ENCODE measurements at regions not wholly inside any gene's neighbourhood (a gene's known extent, or its start where the extent isn't known, plus 50 kb on each side); places are given as distances from the start of the nearest gene placed in this dataset.
A peak's percentile ranks its signal among the peaks of the same experiment; 100 is the strongest.
"Not testable (repeated sequence)": the region's sequence is repeated elsewhere in the genome, so short reads cannot be mapped to it uniquely, and the experiment has no call there.

DNA sequence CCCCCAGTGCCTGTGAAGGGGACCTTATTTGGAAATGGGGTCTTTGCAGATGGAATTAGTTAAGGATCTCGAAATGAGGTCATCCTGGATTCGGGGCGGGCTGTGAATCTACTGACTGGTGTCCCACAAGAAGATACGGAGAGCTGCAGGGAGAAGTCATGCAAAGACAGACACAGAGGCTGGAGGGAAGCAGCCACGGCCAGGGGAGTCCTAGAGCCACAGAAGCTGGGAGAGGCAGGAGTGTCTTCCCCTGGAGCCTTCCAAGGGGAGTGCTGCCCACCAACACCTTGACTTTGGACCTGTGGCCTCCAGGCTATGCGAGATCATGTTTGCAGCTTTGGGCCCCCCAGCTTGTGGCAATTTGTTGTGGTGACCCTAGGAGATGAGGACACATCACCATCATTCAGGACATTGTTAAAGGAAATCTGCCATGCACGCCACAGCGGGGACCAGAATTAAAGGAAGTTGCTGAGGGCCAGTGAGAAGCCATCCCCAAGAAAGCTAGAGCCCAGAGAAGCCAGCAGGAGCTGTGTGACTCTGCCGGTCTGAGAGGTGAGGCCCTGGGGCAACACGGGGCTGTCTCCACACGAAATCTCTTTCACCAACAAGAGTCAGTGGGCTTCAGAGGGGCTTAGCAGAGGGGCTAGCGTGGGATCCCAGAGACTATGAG is 434.7 kb downstream of the BRD1 start:
- Mint-ChIP-seq H3K4me1 (ENCODE audit: low read depth) (peaks cover 4% of the 10 kb centered on the region), H3K9me3 (peaks cover 5 to 10% of the 10 kb centered on the region in 2 donors), H3K27ac (no peak overlapping the region), H3K36me3 (ENCODE audit: insufficient read depth in 2 of 2) (peaks cover 5 to 14% of the 10 kb centered on the region in 2 donors), H3K27me3 (ENCODE audit: low read depth) (peaks cover 16% of the 10 kb centered on the region), H3K4me3 (no peak overlapping the region)
- DNase-seq (no peak), ATAC-seq (replicated peaks in 1 of 2) (no peak)

GRCh38 chr22:49392247-49392646 is 435.4 kb downstream of the BRD1 start:
- Mint-ChIP-seq H3K9me3 (peaks cover 5 to 10% of the 10 kb centered on the region in 2 donors), H3K36me3 (ENCODE audit: insufficient read depth in 2 of 2) (peaks cover 5 to 14% of the 10 kb centered on the region in 2 donors), H3K27ac (no peak overlapping the region), H3K27me3 (ENCODE audit: low read depth) (peaks cover 16% of the 10 kb centered on the region), H3K4me1 (ENCODE audit: low read depth) (peaks cover 4% of the 10 kb centered on the region), H3K4me3 (no peak overlapping the region)
- ATAC-seq (replicated peaks in 1 of 2): no peak
- no peak for DNase-seq

DNA sequence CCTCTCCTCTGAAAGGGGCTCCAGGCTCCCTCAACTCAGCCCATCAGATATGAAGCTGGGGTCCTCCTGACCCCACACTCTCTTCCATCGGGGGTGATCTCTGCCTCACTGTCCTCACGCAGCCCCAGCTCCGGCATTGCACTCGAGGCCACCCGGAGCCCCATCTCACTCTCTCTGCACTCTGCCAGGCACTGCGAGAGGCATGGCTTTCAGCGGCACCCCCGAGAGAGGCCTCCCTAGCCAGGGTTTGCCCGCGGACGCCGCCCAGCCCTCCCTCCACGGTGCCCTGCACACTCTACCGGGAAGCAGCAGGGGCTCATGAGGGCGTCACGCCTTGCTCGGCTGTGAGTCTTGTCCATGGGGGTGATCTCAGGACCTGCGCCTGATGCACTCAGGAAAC is 436.2 kb downstream of the BRD1 start:
- Mint-ChIP-seq H3K27me3 (ENCODE audit: low read depth) (peaks cover 16% of the 10 kb centered on the region), H3K36me3 (ENCODE audit: insufficient read depth in 2 of 2) (peaks cover 5 to 14% of the 10 kb centered on the region in 2 donors), H3K27ac (no peak overlapping the region), H3K4me1 (ENCODE audit: low read depth) (peaks cover 4% of the 10 kb centered on the region), H3K4me3 (no peak overlapping the region), H3K9me3 (peaks cover 5 to 10% of the 10 kb centered on the region in 2 donors)
- ATAC-seq (replicated peaks in 1 of 2): no peak
- no peak for DNase-seq

DNA sequence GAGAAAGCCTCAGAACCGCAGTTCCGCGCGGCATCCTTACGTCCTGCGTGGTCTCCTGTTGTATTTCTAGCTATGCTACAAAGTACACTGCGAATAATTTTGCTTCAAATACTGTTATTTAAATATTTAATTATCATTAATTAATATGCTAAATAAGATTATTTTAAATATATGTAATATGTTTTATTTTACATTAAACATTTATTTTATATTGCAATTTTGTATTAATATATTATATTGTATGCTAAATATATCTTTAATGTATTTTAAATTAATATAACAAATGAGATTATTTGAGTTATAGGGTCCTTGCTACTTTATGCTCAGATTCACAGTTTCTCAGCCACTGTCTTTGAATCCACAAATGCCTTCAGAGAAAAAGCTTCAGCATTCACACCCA is 436.7 kb downstream of the BRD1 start:
- Mint-ChIP-seq H3K36me3 (ENCODE audit: insufficient read depth in 2 of 2) (peaks cover 5 to 14% of the 10 kb centered on the region in 2 donors), H3K27me3 (ENCODE audit: low read depth) (peaks cover 16% of the 10 kb centered on the region), H3K27ac (no peak overlapping the region), H3K4me1 (ENCODE audit: low read depth) (peaks cover 4% of the 10 kb centered on the region), H3K9me3 (peaks cover 5 to 10% of the 10 kb centered on the region in 2 donors), H3K4me3 (no peak overlapping the region)
- ATAC-seq (replicated peaks in 1 of 2) (no peak), DNase-seq (no peak)

GRCh38 chr22:49383909-49384308 is 443.8 kb downstream of the BRD1 start:
- not testable (repeated sequence) for ATAC-seq (replicated peaks in 1 of 2); H3K36me3 Mint-ChIP-seq (ENCODE audit: insufficient read depth in 2 of 2); DNase-seq; H3K9me3 Mint-ChIP-seq; H3K4me3 Mint-ChIP-seq; H3K4me1 Mint-ChIP-seq (ENCODE audit: low read depth)
- Mint-ChIP-seq H3K27ac (peak overlapping the region; percentile 16), H3K27me3 (ENCODE audit: low read depth) (peaks cover 25% of the 10 kb centered on the region)

DNA sequence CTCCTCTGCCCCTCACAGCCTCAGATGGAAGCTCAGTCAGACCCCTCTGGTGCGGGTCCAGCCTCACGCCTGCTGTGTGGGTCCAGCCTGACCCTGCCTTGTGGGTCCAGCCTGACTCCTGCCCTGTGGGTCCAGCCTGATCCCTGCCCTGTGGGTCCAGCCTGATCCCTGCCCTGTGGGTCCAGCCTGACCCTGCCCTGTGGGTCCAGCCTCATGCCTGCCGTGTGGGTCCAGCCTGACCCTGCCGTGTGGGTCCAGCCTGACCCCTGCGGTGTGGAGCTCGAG is 445.3 kb downstream of the BRD1 start:
- peaks cover 2 to 3% of the 10 kb centered on the region in 2 donors for H3K9me3 Mint-ChIP-seq
- peaks cover 37% of the 10 kb centered on the region for H3K27me3 Mint-ChIP-seq (ENCODE audit: low read depth)
- no peaks in the 10 kb centered on the region for H3K4me1 Mint-ChIP-seq (ENCODE audit: low read depth)
- H3K27ac Mint-ChIP-seq: no peak overlapping the region
- H3K36me3 Mint-ChIP-seq (ENCODE audit: insufficient read depth in 2 of 2): peaks cover 2% of the 10 kb centered on the region in 2 donors
- no peak overlapping the region for H3K4me3 Mint-ChIP-seq
- ATAC-seq (replicated peaks in 1 of 2): no peak
- DNase-seq: no peak

GRCh38 chr22:49381595-49382450 is 445.9 kb downstream of the BRD1 start:
- peaks cover 41% of the 10 kb centered on the region for H3K27me3 Mint-ChIP-seq (ENCODE audit: low read depth)
- H3K9me3 Mint-ChIP-seq: peaks cover 2 to 3% of the 10 kb centered on the region in 2 donors
- no peak overlapping the region for H3K27ac Mint-ChIP-seq
- H3K36me3 Mint-ChIP-seq (ENCODE audit: insufficient read depth in 2 of 2): peaks cover 2% of the 10 kb centered on the region in 2 donors
- DNase-seq (no peak), ATAC-seq (replicated peaks in 1 of 2) (no peak)
- no peak overlapping the region for H3K4me3 Mint-ChIP-seq
- H3K4me1 Mint-ChIP-seq (ENCODE audit: low read depth): no peaks in the 10 kb centered on the region

DNA sequence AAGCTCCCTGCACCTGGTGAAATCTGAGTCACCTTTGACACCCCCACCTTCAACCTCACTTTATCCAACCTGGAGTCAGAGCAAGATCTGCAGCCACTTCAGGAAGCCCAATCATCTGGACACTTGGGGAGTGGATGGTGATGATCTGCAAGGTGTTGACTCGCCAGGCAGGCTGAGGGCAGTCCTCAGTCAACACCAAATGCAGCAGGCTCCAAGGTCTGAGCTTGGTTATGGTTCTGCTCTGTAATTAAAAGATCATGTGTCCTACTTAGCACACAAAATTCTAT is 446.9 kb downstream of the BRD1 start:
- ATAC-seq (replicated peaks in 1 of 2) (no peak), DNase-seq (no peak)
- Mint-ChIP-seq H3K27me3 (ENCODE audit: low read depth) (peaks cover 41% of the 10 kb centered on the region), H3K27ac (no peak overlapping the region), H3K36me3 (ENCODE audit: insufficient read depth in 2 of 2) (peaks cover 2% of the 10 kb centered on the region in 2 donors), H3K4me1 (ENCODE audit: low read depth) (no peaks in the 10 kb centered on the region), H3K4me3 (no peak overlapping the region), H3K9me3 (peaks cover 2 to 3% of the 10 kb centered on the region in 2 donors)

- no peak overlapping the region for H3K4me3 Mint-ChIP-seq
- H3K9me3 Mint-ChIP-seq: peaks cover 2 to 3% of the 10 kb centered on the region in 2 donors
- peaks cover 41% of the 10 kb centered on the region for H3K27me3 Mint-ChIP-seq (ENCODE audit: low read depth)
- DNase-seq (no peak), ATAC-seq (replicated peaks in 1 of 2) (no peak)
- peaks cover 2% of the 10 kb centered on the region in 2 donors for H3K36me3 Mint-ChIP-seq (ENCODE audit: insufficient read depth in 2 of 2)
- no peak overlapping the region for H3K27ac Mint-ChIP-seq
- no peaks in the 10 kb centered on the region for H3K4me1 Mint-ChIP-seq (ENCODE audit: low read depth)
Measured at GRCh38 chr22:49380095-49380827, 447.4 kb downstream of the BRD1 start.

- no peaks in the 10 kb centered on the region for H3K36me3 Mint-ChIP-seq (ENCODE audit: insufficient read depth in 2 of 2)
Measured at GRCh38 chr22:49377306-49377705, 450.4 kb downstream of the BRD1 start.

DNA sequence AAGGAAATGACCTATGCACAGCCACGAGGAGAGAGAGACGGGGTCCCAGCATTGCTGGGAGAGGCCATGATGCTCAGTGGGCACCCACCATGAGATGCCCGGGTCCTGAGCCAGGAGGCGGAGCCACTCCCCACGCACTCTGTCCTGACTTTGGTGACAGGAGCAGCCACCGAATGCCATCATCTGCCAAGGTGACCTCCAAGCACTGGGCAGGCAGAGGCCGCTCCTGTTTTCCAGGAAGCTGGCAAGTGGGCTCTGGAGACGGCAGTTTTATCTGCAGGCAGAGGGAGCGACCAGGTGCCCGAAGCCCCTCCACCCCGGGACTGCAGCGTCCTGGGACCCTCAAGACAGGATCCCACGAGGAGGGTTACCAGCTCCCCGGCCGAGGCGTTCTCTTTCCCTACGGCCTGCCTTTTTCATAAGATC is 453.9 kb downstream of the BRD1 start:
- DNase-seq (no peak), ATAC-seq (replicated peaks in 1 of 2) (no peak)
- no peaks in the 10 kb centered on the region for H3K36me3 Mint-ChIP-seq (ENCODE audit: insufficient read depth in 2 of 2)
- no peak overlapping the region for H3K4me3 Mint-ChIP-seq
- H3K27ac Mint-ChIP-seq: no peak overlapping the region
- no peaks in the 10 kb centered on the region for H3K9me3 Mint-ChIP-seq
- H3K27me3 Mint-ChIP-seq (ENCODE audit: low read depth): peaks cover 22% of the 10 kb centered on the region
- H3K4me1 Mint-ChIP-seq (ENCODE audit: low read depth): no peaks in the 10 kb centered on the region

More at GRCh38 chr22:49377306-49377705, 450.4 kb downstream of the BRD1 start:
- DNase-seq: no peak
- ATAC-seq (replicated peaks in 1 of 2): no peak
- Mint-ChIP-seq H3K27me3 (ENCODE audit: low read depth) (peaks cover 41% of the 10 kb centered on the region), H3K4me1 (ENCODE audit: low read depth) (no peaks in the 10 kb centered on the region), H3K27ac (no peak overlapping the region), H3K4me3 (no peak overlapping the region), H3K9me3 (no peaks in the 10 kb centered on the region)

GRCh38 chr22:49373289-49373666 is 454.4 kb downstream of the BRD1 start:
- no peaks in the 10 kb centered on the region for H3K36me3 Mint-ChIP-seq (ENCODE audit: insufficient read depth in 2 of 2)

GRCh38 chr22:49372530-49373288 is 455.0 kb downstream of the BRD1 start:
- H3K9me3 Mint-ChIP-seq: no peaks in the 10 kb centered on the region
- no peak for ATAC-seq (replicated peaks in 1 of 2)
- no peak overlapping the region for H3K27ac Mint-ChIP-seq
- no peak for DNase-seq
- no peaks in the 10 kb centered on the region for H3K36me3 Mint-ChIP-seq (ENCODE audit: insufficient read depth in 2 of 2)
- peaks cover 14% of the 10 kb centered on the region for H3K27me3 Mint-ChIP-seq (ENCODE audit: low read depth)
- H3K4me3 Mint-ChIP-seq: no peak overlapping the region
- H3K4me1 Mint-ChIP-seq (ENCODE audit: low read depth): no peaks in the 10 kb centered on the region

More at GRCh38 chr22:49373289-49373666, 454.4 kb downstream of the BRD1 start:
- no peak overlapping the region for H3K27ac Mint-ChIP-seq
- peaks cover 18% of the 10 kb centered on the region for H3K27me3 Mint-ChIP-seq (ENCODE audit: low read depth)
- H3K9me3 Mint-ChIP-seq: no peaks in the 10 kb centered on the region
- no peak overlapping the region for H3K4me3 Mint-ChIP-seq
- H3K4me1 Mint-ChIP-seq (ENCODE audit: low read depth): no peaks in the 10 kb centered on the region
- DNase-seq (no peak), ATAC-seq (replicated peaks in 1 of 2) (no peak)
